Osteoblast (primary cell): ENCODE measurements at regions not wholly inside any gene's neighbourhood (a gene's known extent, or its start where the extent isn't known, plus 50 kb on each side); places are given as distances from the start of the nearest gene placed in this dataset.

Experiments used
- DNase-seq: peaks from one replicate; pipeline ENCODE4 v3.0.0; 2011; ENCODE audit warnings: low spot score, mixed read lengths; ENCODE audit not compliant: insufficient read length; ENCODE audit errors: missing footprints
- H2AFZ ChIP-seq: 2 replicates; pipeline ENCODE4 v1.6.0; 2011; ENCODE audit warnings: mild to moderate bottlenecking, low read length
- H3K27ac ChIP-seq: 2 replicates; pipeline ENCODE4 v1.5.1; 2011; ENCODE audit warnings: mild to moderate bottlenecking, low read depth, low read length, moderate library complexity
- H3K27me3 ChIP-seq: 2 replicates; pipeline ENCODE4 v1.6.0; 2012; ENCODE audit warnings: mild to moderate bottlenecking, control low read depth, inconsistent platforms, low read length, moderate library complexity; ENCODE audit not compliant: insufficient read depth
- H3K36me3 ChIP-seq: 2 replicates; pipeline ENCODE4 v1.5.1; 2011; ENCODE audit warnings: mild to moderate bottlenecking, low read length, control low read depth, moderate library complexity; ENCODE audit not compliant: insufficient read depth
- H3K4me1 ChIP-seq: 2 replicates; pipeline ENCODE4 v1.5.1; 2011; ENCODE audit warnings: mild to moderate bottlenecking, low read length, control low read depth, moderate library complexity; ENCODE audit not compliant: insufficient read depth
- H3K4me2 ChIP-seq: 2 replicates; pipeline ENCODE4 v1.6.0; 2011; ENCODE audit warnings: mild to moderate bottlenecking, low read length; ENCODE audit not compliant: insufficient read depth
- H3K4me3 ChIP-seq: fragments of 200-600 bp; sonication (generic); 3 replicates; pipeline ENCODE4 v1.5.1; 2012; ENCODE audit warnings: mild to moderate bottlenecking, low read length, inconsistent platforms; ENCODE audit not compliant: insufficient read depth
- H3K79me2 ChIP-seq: 2 replicates; pipeline ENCODE4 v1.6.0; 2012; ENCODE audit warnings: mild to moderate bottlenecking, low read length, control low read depth, inconsistent platforms; ENCODE audit not compliant: insufficient read depth
- H3K9me3 ChIP-seq: 2 replicates; pipeline ENCODE4 v1.5.1; 2011; ENCODE audit warnings: low read depth, low read length, control low read depth
- H4K20me1 ChIP-seq: 2 replicates; pipeline ENCODE4 v1.6.0; 2012; ENCODE audit warnings: mild to moderate bottlenecking, low read length, control low read depth; ENCODE audit not compliant: insufficient read depth
- TF ChIP-seq, protein P1 (sequence below): IDR thresholded peaks from 2 replicates; pipeline ENCODE4 v1.5.1; 2011; ENCODE audit warnings: mild to moderate bottlenecking, low read depth, low read length, moderate library complexity; ENCODE audit errors: extremely low read depth

DNA sequence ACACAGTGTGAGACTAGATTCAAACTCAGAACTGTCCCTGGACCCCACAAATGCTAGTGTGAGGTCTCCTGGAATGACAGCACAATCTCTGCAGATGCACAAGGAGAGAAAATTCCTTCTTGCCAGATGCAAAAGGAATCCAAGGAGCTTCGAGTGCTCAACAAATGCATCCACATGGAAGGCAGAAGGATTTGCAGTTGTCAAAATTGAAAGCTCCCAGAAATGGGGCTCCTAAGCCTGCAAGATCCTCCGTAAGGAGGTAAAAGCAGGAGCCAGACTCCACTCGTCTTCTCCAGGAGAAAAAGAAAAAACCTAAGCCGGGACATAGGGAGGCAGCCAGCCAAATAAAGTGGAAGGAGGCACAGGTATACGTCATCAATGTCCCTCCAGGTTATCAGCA, 355.0 kb upstream of the KLHL29 start:
- Histone ChIP-seq H3K9me3 (no peaks in the 10 kb centered on the region), H4K20me1 (no peaks in the 10 kb centered on the region), H2AFZ (no peak overlapping the region), H3K79me2 (no peaks in the 10 kb centered on the region), H3K4me2 (no peak overlapping the region), H3K4me3 (no peak overlapping the region), H3K36me3 (no peaks in the 10 kb centered on the region), H3K4me1 (no peaks in the 10 kb centered on the region), H3K27ac (no peak overlapping the region), H3K27me3 (no peaks in the 10 kb centered on the region)
- DNase-seq = no peak
- TF ChIP-seq, protein P1, sequence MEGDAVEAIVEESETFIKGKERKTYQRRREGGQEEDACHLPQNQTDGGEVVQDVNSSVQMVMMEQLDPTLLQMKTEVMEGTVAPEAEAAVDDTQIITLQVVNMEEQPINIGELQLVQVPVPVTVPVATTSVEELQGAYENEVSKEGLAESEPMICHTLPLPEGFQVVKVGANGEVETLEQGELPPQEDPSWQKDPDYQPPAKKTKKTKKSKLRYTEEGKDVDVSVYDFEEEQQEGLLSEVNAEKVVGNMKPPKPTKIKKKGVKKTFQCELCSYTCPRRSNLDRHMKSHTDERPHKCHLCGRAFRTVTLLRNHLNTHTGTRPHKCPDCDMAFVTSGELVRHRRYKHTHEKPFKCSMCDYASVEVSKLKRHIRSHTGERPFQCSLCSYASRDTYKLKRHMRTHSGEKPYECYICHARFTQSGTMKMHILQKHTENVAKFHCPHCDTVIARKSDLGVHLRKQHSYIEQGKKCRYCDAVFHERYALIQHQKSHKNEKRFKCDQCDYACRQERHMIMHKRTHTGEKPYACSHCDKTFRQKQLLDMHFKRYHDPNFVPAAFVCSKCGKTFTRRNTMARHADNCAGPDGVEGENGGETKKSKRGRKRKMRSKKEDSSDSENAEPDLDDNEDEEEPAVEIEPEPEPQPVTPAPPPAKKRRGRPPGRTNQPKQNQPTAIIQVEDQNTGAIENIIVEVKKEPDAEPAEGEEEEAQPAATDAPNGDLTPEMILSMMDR = no peak

- Histone ChIP-seq H3K27me3 (no peaks in the 10 kb centered on the region), H3K36me3 (no peaks in the 10 kb centered on the region), H3K4me3 (no peak overlapping the region), H3K9me3 (no peaks in the 10 kb centered on the region), H3K4me1 (no peaks in the 10 kb centered on the region), H2AFZ (no peak overlapping the region), H3K27ac (no peak overlapping the region), H3K4me2 (no peak overlapping the region), H4K20me1 (no peaks in the 10 kb centered on the region), H3K79me2 (no peaks in the 10 kb centered on the region)
- no peak for DNase-seq
- TF ChIP-seq, protein P1 = no peak
Observed at GRCh38 chr2:23034996-23035395, 350.0 kb upstream of the KLHL29 start.

DNA sequence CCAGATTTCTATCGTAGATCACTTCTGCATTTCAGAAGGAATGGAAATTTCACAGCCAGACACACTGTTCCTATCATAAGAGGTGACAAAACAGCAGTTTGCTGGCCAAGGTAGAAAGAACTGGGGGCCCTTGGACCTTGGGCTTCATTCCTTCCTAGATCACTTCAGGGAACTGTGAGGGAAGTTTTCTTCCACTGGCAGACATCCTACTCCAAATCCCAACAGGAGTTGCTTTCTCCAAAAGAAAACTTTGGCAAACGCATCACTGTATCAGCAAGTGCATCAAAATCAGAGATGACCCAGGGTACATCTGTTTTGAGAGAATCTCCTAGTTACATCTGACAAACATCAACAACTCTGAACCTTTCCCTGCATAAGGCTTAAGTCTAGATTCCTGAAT, 348.4 kb upstream of the KLHL29 start:
- H3K9me3 ChIP-seq = no peaks in the 10 kb centered on the region
- no peak for DNase-seq
- H3K79me2 ChIP-seq = no peaks in the 10 kb centered on the region
- no peak overlapping the region for H3K4me3 ChIP-seq
- H3K36me3 ChIP-seq = no peaks in the 10 kb centered on the region
- H3K4me2 ChIP-seq = no peak overlapping the region
- H3K4me1 ChIP-seq = no peaks in the 10 kb centered on the region
- H2AFZ ChIP-seq = no peak overlapping the region
- no peaks in the 10 kb centered on the region for H4K20me1 ChIP-seq
- H3K27ac ChIP-seq = no peak overlapping the region
- H3K27me3 ChIP-seq = no peaks in the 10 kb centered on the region
- TF ChIP-seq, protein P1 = no peak

GRCh38 chr2:23037596-23037995, 347.4 kb upstream of the KLHL29 start:
- no peaks in the 10 kb centered on the region for H3K79me2 ChIP-seq
- no peaks in the 10 kb centered on the region for H3K36me3 ChIP-seq
- no peak overlapping the region for H3K27ac ChIP-seq
- no peak overlapping the region for H3K4me2 ChIP-seq
- no peak for DNase-seq
- TF ChIP-seq, protein P1 = no peak
- H4K20me1 ChIP-seq = no peaks in the 10 kb centered on the region
- no peak overlapping the region for H2AFZ ChIP-seq
- no peaks in the 10 kb centered on the region for H3K9me3 ChIP-seq
- no peaks in the 10 kb centered on the region for H3K4me1 ChIP-seq
- H3K27me3 ChIP-seq = no peaks in the 10 kb centered on the region
- H3K4me3 ChIP-seq = no peak overlapping the region
